ENCODE measurements at regions not wholly inside any gene's neighbourhood (a gene's known extent, or its start where the extent isn't known, plus 50 kb on each side); places are given as distances from the start of the nearest gene placed in this dataset.

DNA sequence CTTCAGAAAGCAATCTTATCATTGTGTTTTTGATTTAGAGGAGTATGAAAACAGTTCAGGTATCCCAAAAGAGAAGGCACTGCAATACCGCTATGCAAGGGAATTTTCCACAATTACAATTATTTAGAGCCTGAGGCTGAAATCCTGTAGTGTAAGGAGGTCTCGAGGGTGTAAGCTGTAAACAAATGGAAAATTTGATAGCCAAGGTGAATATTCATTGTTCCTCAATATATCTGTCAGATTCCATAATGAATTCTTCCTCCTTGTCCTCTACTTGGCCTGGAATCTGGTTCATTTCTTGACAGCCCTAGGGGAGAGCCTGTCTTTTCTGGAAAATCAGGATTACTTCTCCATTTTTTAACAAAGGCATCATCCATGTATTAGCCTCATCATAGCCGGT, 63.1 kb upstream of the SMARCA2 start:
- H3K36me3 ChIP-seq (ENCODE audit: control insufficient read depth, insufficient read depth, low read length) = no peaks in the 10 kb centered on the region
- no peak overlapping the region for H3K27ac ChIP-seq (ENCODE audit: insufficient read depth, low read length, poor library complexity, severe bottlenecking)
- DNase-seq = no peak
- no peaks in the 10 kb centered on the region for H3K9me3 ChIP-seq (ENCODE audit: control insufficient read depth, low read length)
- no peaks in the 10 kb centered on the region for H3K27me3 ChIP-seq (replicated peaks; ENCODE audit: control insufficient read depth, insufficient read depth, low read length, poor library complexity, severe bottlenecking)
- H3K4me1 ChIP-seq (ENCODE audit: control insufficient read depth, insufficient read depth, low read length, poor library complexity, severe bottlenecking) = no peaks in the 10 kb centered on the region
- no peak overlapping the region for H3K4me3 ChIP-seq (ENCODE audit: insufficient read depth, low read depth, low read length, poor library complexity, severe bottlenecking)

GRCh38 chr9:1954238-1954637, 60.9 kb upstream of the SMARCA2 start:
- H3K27ac ChIP-seq (ENCODE audit: insufficient read depth, low read length, poor library complexity, severe bottlenecking) = no peak overlapping the region
- H3K9me3 ChIP-seq (ENCODE audit: control insufficient read depth, low read length) = no peaks in the 10 kb centered on the region
- no peaks in the 10 kb centered on the region for H3K4me1 ChIP-seq (ENCODE audit: control insufficient read depth, insufficient read depth, low read length, poor library complexity, severe bottlenecking)
- H3K27me3 ChIP-seq (replicated peaks; ENCODE audit: control insufficient read depth, insufficient read depth, low read length, poor library complexity, severe bottlenecking) = no peaks in the 10 kb centered on the region
- H3K4me3 ChIP-seq (ENCODE audit: insufficient read depth, low read depth, low read length, poor library complexity, severe bottlenecking) = no peak overlapping the region
- H3K36me3 ChIP-seq (ENCODE audit: control insufficient read depth, insufficient read depth, low read length) = no peaks in the 10 kb centered on the region
- no peak for DNase-seq

- DNase-seq = no peak
Observed at GRCh38 chr9:1956958-1957357, 58.2 kb upstream of the SMARCA2 start.

GRCh38 chr9:1957856-1958255, 57.3 kb upstream of the SMARCA2 start:
- Histone ChIP-seq H3K4me3 (ENCODE audit: insufficient read depth, low read depth, low read length, poor library complexity, severe bottlenecking) (no peak overlapping the region), H3K9me3 (ENCODE audit: control insufficient read depth, low read length) (no peaks in the 10 kb centered on the region), H3K27ac (ENCODE audit: insufficient read depth, low read length, poor library complexity, severe bottlenecking) (no peak overlapping the region), H3K4me1 (ENCODE audit: control insufficient read depth, insufficient read depth, low read length, poor library complexity, severe bottlenecking) (no peaks in the 10 kb centered on the region), H3K27me3 (replicated peaks; ENCODE audit: control insufficient read depth, insufficient read depth, low read length, poor library complexity, severe bottlenecking) (no peaks in the 10 kb centered on the region), H3K36me3 (ENCODE audit: control insufficient read depth, insufficient read depth, low read length) (no peaks in the 10 kb centered on the region)
- no peak for DNase-seq

More at GRCh38 chr9:1956958-1957357, 58.2 kb upstream of the SMARCA2 start:
- Histone ChIP-seq H3K4me3 (ENCODE audit: insufficient read depth, low read depth, low read length, poor library complexity, severe bottlenecking) (no peak overlapping the region), H3K27me3 (replicated peaks; ENCODE audit: control insufficient read depth, insufficient read depth, low read length, poor library complexity, severe bottlenecking) (no peaks in the 10 kb centered on the region), H3K4me1 (ENCODE audit: control insufficient read depth, insufficient read depth, low read length, poor library complexity, severe bottlenecking) (no peaks in the 10 kb centered on the region), H3K9me3 (ENCODE audit: control insufficient read depth, low read length) (no peaks in the 10 kb centered on the region), H3K36me3 (ENCODE audit: control insufficient read depth, insufficient read depth, low read length) (no peaks in the 10 kb centered on the region), H3K27ac (ENCODE audit: insufficient read depth, low read length, poor library complexity, severe bottlenecking) (no peak overlapping the region)

DNA sequence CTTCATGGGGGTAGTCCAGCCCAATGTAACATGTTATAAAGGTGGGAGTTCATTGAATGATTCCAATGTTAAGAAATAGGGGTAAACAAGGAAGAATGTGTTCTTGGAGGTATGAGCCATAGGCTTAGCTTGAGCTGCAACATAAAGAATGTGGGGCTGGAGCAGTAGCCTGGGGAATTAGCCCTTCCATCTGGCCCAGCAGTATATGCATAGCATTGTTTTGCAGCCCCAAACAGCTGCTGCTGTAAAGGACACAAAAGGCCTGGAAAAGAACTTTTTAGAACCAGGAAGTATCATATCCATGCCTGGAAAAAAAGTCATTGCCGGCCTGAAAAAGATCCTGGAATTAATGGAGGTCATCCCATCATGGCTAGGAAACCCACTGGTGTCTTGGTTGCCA, 55.8 kb upstream of the SMARCA2 start:
- Histone ChIP-seq H3K4me3 (ENCODE audit: insufficient read depth, low read depth, low read length, poor library complexity, severe bottlenecking) (no peak overlapping the region), H3K36me3 (ENCODE audit: control insufficient read depth, insufficient read depth, low read length) (no peaks in the 10 kb centered on the region), H3K27ac (ENCODE audit: insufficient read depth, low read length, poor library complexity, severe bottlenecking) (no peak overlapping the region), H3K4me1 (ENCODE audit: control insufficient read depth, insufficient read depth, low read length, poor library complexity, severe bottlenecking) (no peaks in the 10 kb centered on the region), H3K9me3 (ENCODE audit: control insufficient read depth, low read length) (no peaks in the 10 kb centered on the region), H3K27me3 (replicated peaks; ENCODE audit: control insufficient read depth, insufficient read depth, low read length, poor library complexity, severe bottlenecking) (no peaks in the 10 kb centered on the region)
- DNase-seq = no peak

DNA sequence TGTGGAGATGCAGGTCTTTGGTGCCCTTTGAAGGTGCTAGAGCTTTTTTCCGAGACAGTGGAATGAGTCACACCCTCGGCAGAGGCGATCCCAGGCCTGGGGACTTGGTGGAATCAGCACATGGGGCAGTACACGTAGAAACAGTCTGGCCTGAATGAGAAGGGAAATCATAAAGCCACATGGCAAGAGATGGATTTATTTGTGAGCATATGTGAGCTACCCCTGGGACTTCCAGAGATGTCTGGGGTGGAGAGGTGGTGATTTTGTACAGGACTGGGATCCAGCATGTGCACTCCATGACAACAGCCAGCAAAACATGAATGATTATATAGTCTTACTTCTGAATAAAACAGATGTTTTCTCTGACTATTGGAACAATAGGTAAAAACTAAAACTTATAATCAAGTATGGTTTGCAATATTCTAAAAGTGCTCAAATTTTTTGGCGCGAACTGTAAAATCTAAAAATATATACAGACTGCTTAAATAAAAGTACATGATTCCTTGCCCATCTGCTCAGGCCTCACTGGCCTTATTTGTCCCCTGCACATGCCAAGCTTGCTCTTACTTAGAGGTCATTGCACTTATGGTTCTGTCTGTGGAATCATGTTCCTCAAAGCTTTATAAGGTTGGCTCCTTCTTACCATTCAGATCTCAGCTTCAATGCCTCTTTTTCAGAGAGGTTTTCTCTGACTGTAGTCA, 54.7 kb upstream of the SMARCA2 start:
- H3K9me3 ChIP-seq (ENCODE audit: control insufficient read depth, low read length) = no peaks in the 10 kb centered on the region
- H3K27ac ChIP-seq (ENCODE audit: insufficient read depth, low read length, poor library complexity, severe bottlenecking) = no peak overlapping the region
- H3K27me3 ChIP-seq (replicated peaks; ENCODE audit: control insufficient read depth, insufficient read depth, low read length, poor library complexity, severe bottlenecking) = no peaks in the 10 kb centered on the region
- H3K36me3 ChIP-seq (ENCODE audit: control insufficient read depth, insufficient read depth, low read length) = no peaks in the 10 kb centered on the region
- no peaks in the 10 kb centered on the region for H3K4me1 ChIP-seq (ENCODE audit: control insufficient read depth, insufficient read depth, low read length, poor library complexity, severe bottlenecking)
- no peak overlapping the region for H3K4me3 ChIP-seq (ENCODE audit: insufficient read depth, low read depth, low read length, poor library complexity, severe bottlenecking)
- DNase-seq = no peak

- Histone ChIP-seq H3K27me3 (replicated peaks; ENCODE audit: control insufficient read depth, insufficient read depth, low read length, poor library complexity, severe bottlenecking) (no peaks in the 10 kb centered on the region), H3K4me1 (ENCODE audit: control insufficient read depth, insufficient read depth, low read length, poor library complexity, severe bottlenecking) (no peaks in the 10 kb centered on the region), H3K27ac (ENCODE audit: insufficient read depth, low read length, poor library complexity, severe bottlenecking) (no peak overlapping the region), H3K9me3 (ENCODE audit: control insufficient read depth, low read length) (no peaks in the 10 kb centered on the region), H3K4me3 (ENCODE audit: insufficient read depth, low read depth, low read length, poor library complexity, severe bottlenecking) (no peak overlapping the region), H3K36me3 (ENCODE audit: control insufficient read depth, insufficient read depth, low read length) (no peaks in the 10 kb centered on the region)
- DNase-seq = no peak
Observed at GRCh38 chr9:1962122-1962521, 53.0 kb upstream of the SMARCA2 start.

DNA sequence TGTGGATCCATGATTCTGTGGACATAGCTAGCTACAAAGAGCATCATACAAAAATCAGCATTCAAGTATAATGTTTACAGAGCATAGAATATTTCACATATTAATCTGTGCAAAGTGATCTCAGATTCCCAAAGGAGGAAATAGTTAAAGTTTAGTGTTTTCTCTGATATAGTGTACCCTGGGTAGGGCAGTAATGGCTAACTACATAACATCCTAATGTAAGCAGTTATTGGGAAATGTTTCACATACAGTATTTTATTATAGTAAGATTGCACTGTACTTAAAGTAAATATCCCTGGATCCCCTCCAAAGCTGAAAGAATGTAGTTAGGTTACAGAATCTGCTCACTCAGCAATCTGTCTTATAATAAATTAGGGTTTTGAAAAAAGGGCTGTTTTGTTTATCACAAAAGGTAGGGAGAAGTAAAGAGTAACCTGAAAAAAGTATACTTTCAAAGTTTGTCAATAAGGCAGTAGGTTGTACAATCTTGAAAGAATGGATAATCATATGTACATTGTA, 52.5 kb upstream of the SMARCA2 start:
- no peaks in the 10 kb centered on the region for H3K27me3 ChIP-seq (replicated peaks; ENCODE audit: control insufficient read depth, insufficient read depth, low read length, poor library complexity, severe bottlenecking)
- H3K4me3 ChIP-seq (ENCODE audit: insufficient read depth, low read depth, low read length, poor library complexity, severe bottlenecking) = no peak overlapping the region
- no peaks in the 10 kb centered on the region for H3K36me3 ChIP-seq (ENCODE audit: control insufficient read depth, insufficient read depth, low read length)
- no peak for DNase-seq
- no peaks in the 10 kb centered on the region for H3K9me3 ChIP-seq (ENCODE audit: control insufficient read depth, low read length)
- H3K27ac ChIP-seq (ENCODE audit: insufficient read depth, low read length, poor library complexity, severe bottlenecking) = no peak overlapping the region
- H3K4me1 ChIP-seq (ENCODE audit: control insufficient read depth, insufficient read depth, low read length, poor library complexity, severe bottlenecking) = no peaks in the 10 kb centered on the region

- no peaks in the 10 kb centered on the region for H3K36me3 ChIP-seq (ENCODE audit: control insufficient read depth, insufficient read depth, low read length)
- H3K4me1 ChIP-seq (ENCODE audit: control insufficient read depth, insufficient read depth, low read length, poor library complexity, severe bottlenecking) = no peaks in the 10 kb centered on the region
- no peaks in the 10 kb centered on the region for H3K27me3 ChIP-seq (replicated peaks; ENCODE audit: control insufficient read depth, insufficient read depth, low read length, poor library complexity, severe bottlenecking)
- H3K4me3 ChIP-seq (ENCODE audit: insufficient read depth, low read depth, low read length, poor library complexity, severe bottlenecking) = no peak overlapping the region
- H3K9me3 ChIP-seq (ENCODE audit: control insufficient read depth, low read length) = no peaks in the 10 kb centered on the region
- no peak overlapping the region for H3K27ac ChIP-seq (ENCODE audit: insufficient read depth, low read length, poor library complexity, severe bottlenecking)
- no peak for DNase-seq
Observed at GRCh38 chr9:1964093-1964492, 51.1 kb upstream of the SMARCA2 start.
